Uterus (tissue), 3 donors: ENCODE measurements at regions not wholly inside any gene's neighbourhood (a gene's known extent, or its start where the extent isn't known, plus 50 kb on each side); places are given as distances from the start of the nearest gene placed in this dataset.

ENCODE experiments used
- DNase-seq, 2 donors: peaks; one replicate each; pipeline ENCODE4 v3.0.0-alpha.2; 2019 to 2020
- H3K27ac ChIP-seq, 2 donors: fragments of 200-600 bp; sonication (generic); 1 replicate in 1 of 2; 2 replicates in 1 of 2; pipeline ENCODE4 v1.5.1; 2016 to 2018
- H3K27me3 ChIP-seq, 2 donors: fragments of 200-600 bp; sonication (generic); one replicate each; pipeline ENCODE4 v1.5.1; 2018 to 2019; ENCODE audit warnings: control low read depth in 1 of 2
- H3K36me3 ChIP-seq, 2 donors: fragments of 200-600 bp; sonication (generic); one replicate each; pipeline ENCODE4 v1.5.1; 2019; ENCODE audit warnings: control low read depth in 1 of 2
- H3K4me1 ChIP-seq, 2 donors: fragments of 200-600 bp; sonication (generic); one replicate each; pipeline ENCODE4 v1.5.1; 2018 to 2019; ENCODE audit warnings: control low read depth in 1 of 2
- H3K4me3 ChIP-seq, 2 donors: fragments of 200-600 bp; sonication (generic); 1 replicate in 1 of 2; 2 replicates in 1 of 2; pipeline ENCODE4 v1.5.1; 2018 to 2019; ENCODE audit warnings: mild to moderate bottlenecking in 1 of 2
- H3K9me3 ChIP-seq, 2 donors: fragments of 200-600 bp; sonication (generic); one replicate each; pipeline ENCODE4 v1.5.1; 2019; ENCODE audit warnings: control low read depth in 1 of 2
- CTCF ChIP-seq, 4 experiments: fragments of 200-600 bp in 2 of 4; fragments of 450-650 bp in 2 of 4; sonication (generic) in 2 of 4; IDR thresholded peaks; one replicate each; pipeline ENCODE4 v1.5.1; 2016 to 2019; ENCODE audit warnings: antibody characterized with exemption in 4 of 4, mild to moderate bottlenecking in 2 of 4, moderate library complexity in 1 of 4
- POLR2A ChIP-seq, 2 donors: fragments of 450-650 bp; IDR thresholded peaks; one replicate each; pipeline ENCODE4 v1.6.1; 2016; ENCODE audit warnings: antibody characterized with exemption in 2 of 2, mild to moderate bottlenecking in 1 of 2, moderate library complexity in 1 of 2
- intact Hi-C: fragments of 100-400 bp; cut with DNase I; formaldehyde crosslinking; loops from one replicate; pipeline ENCODE4 v1.15.1; 2023; ENCODE audit warnings: low total_unique reads
- donor health status: DM: yes; HTN: yes; CAD: no.

GRCh38 chr18:76587879-76588271 is 92.8 kb upstream of the ZNF516 start:
- no peak overlapping the region for H3K4me3 ChIP-seq
- H3K36me3 ChIP-seq = no peaks in the 10 kb centered on the region
- intact Hi-C loops = no loop called here
- no peaks in the 10 kb centered on the region for H3K4me1 ChIP-seq
- no peaks in the 10 kb centered on the region for H3K27me3 ChIP-seq
- peak overlapping the region in 1 of 2 donors; percentile 67 for H3K27ac ChIP-seq
- no peak for DNase-seq
- H3K9me3 ChIP-seq = no peaks in the 10 kb centered on the region
- no peak for TF ChIP-seq CTCF (IDR thresholded peaks at IDR 0.05)

DNA sequence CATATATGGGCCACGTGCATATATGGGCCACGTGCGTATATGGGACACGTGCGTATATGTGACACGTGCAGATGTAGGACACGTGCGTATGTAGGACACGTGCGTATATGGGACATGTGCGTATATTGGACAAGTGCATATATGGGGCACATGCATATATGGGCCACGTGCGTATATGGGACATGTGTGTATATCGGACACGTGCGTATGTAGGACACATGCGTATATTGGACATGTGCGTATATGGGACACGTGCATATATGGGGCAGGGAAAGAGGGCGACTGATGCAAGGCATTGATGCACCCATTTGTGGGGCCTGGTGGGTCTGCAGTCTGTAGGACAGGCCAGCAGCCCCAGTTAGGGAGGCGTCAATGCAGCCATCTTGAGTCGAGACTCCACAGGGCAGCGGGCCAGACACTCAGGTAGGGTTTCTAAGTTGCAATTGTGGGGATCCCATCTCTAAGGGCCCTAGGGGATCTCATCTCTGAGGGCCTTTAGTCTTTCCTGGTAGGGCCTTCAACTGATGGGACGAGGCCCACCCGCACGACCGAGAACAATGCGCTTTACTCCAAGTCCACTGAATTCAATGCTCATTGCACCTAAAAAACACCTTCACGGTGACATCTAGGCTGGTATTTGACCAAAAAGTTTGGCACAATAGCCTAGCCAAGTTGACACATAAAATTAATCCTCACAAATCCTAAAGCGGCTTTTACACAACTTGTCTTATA is 92.3 kb upstream of the ZNF516 start:
- H3K4me3 ChIP-seq = no peak overlapping the region
- intact Hi-C loops = no loop called here

GRCh38 chr18:76584414-76585310 is 89.6 kb upstream of the ZNF516 start:
- H3K36me3 ChIP-seq = no peaks in the 10 kb centered on the region
- no peaks in the 10 kb centered on the region for H3K4me1 ChIP-seq
- TF ChIP-seq POLR2A (IDR thresholded peaks at IDR 0.05) = no peak
- TF ChIP-seq CTCF (IDR thresholded peaks at IDR 0.05) = no peak
- no peak overlapping the region for H3K27ac ChIP-seq
- H3K27me3 ChIP-seq = no peaks in the 10 kb centered on the region
- intact Hi-C loops = no loop called here
- no peaks in the 10 kb centered on the region for H3K9me3 ChIP-seq
- H3K4me3 ChIP-seq = no peak overlapping the region
- DNase-seq = no peak

More for the DNA sequence above, 92.3 kb upstream of the ZNF516 start:
- Histone ChIP-seq H3K9me3 (no peaks in the 10 kb centered on the region), H3K27me3 (no peaks in the 10 kb centered on the region), H3K4me1 (no peaks in the 10 kb centered on the region), H3K27ac (no peak overlapping the region), H3K36me3 (no peaks in the 10 kb centered on the region)
- no peak for TF ChIP-seq POLR2A (IDR thresholded peaks at IDR 0.05)
- TF ChIP-seq CTCF (IDR thresholded peaks at IDR 0.05) = no peak
- no peak for DNase-seq

DNA sequence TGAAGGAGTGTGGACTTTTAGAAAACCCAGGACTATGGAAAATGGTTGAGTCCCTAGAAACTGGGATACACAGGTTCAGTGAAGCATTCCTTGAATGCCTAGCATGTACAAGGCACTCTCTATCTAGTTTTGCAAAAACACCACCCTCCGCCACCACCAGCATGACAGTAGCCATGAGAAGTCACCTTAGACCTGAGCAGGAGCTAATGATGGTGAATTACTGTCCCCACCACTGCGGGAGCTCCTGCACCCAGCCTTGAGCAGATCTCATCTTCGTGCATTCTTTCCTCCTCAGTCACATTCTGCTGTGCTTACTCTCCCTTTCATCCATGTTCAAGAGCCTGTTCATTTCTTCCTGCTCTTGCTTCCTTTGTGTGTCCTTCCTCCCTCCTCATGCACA is 86.2 kb upstream of the ZNF516 start:
- no peak overlapping the region for H3K27ac ChIP-seq
- H3K4me3 ChIP-seq = no peak overlapping the region
- no peak for TF ChIP-seq POLR2A (IDR thresholded peaks at IDR 0.05)
- TF ChIP-seq CTCF (IDR thresholded peaks at IDR 0.05) = no peak
- peaks cover 0 to 4% of the 10 kb centered on the region in 2 donors for H3K4me1 ChIP-seq
- H3K9me3 ChIP-seq = no peaks in the 10 kb centered on the region
- H3K36me3 ChIP-seq = no peaks in the 10 kb centered on the region
- intact Hi-C loops = no loop called here
- DNase-seq = no peak
- no peaks in the 10 kb centered on the region for H3K27me3 ChIP-seq
